OCI-LY1 (cell line): ENCODE measurements at regions not wholly inside any gene's neighbourhood (a gene's known extent, or its start where the extent isn't known, plus 50 kb on each side); places are given as distances from the start of the nearest gene placed in this dataset.

Experiments
- H2AFZ ChIP-seq: fragments of 200-600 bp; sonication (generic), shearing (Covaris generic); 2 replicates; pipeline ENCODE4 v1.6.0; 2014; ENCODE audit warnings: antibody characterized with exemption, mild to moderate bottlenecking, low read length
- H3F3A ChIP-seq: fragments of 200-600 bp; sonication (generic), shearing (Covaris generic); 2 replicates; pipeline ENCODE4 v1.6.0; 2014; ENCODE audit warnings: mild to moderate bottlenecking, antibody characterized with exemption, low read length, moderate library complexity; ENCODE audit not compliant: insufficient read depth
- H3K27ac ChIP-seq: fragments of 200-600 bp; sonication (generic); 2 replicates; pipeline ENCODE4 v1.5.1; 2014; ENCODE audit warnings: low read length, mixed run types, mild to moderate bottlenecking, low read depth; ENCODE audit not compliant: poor library complexity, severe bottlenecking
- H3K27me3 ChIP-seq: fragments of 200-600 bp; sonication (generic); 2 replicates; pipeline ENCODE4 v1.6.0; 2014; ENCODE audit warnings: antibody characterized with exemption, mild to moderate bottlenecking, low read length, moderate library complexity; ENCODE audit not compliant: insufficient read depth
- H3K36me3 ChIP-seq: fragments of 200-600 bp; sonication (generic); 2 replicates; pipeline ENCODE4 v1.6.1; 2014; ENCODE audit warnings: mild to moderate bottlenecking, antibody characterized with exemption, low read length, moderate library complexity, mixed read lengths; ENCODE audit not compliant: insufficient read depth
- H3K4me1 ChIP-seq: fragments of 200-600 bp; sonication (generic); 2 replicates; pipeline ENCODE4 v1.5.1; 2014; ENCODE audit warnings: mild to moderate bottlenecking, low read length, moderate library complexity; ENCODE audit not compliant: insufficient read depth, severe bottlenecking
- H3K4me2 ChIP-seq: fragments of 200-600 bp; sonication (generic), shearing (Covaris generic); 2 replicates; pipeline ENCODE4 v1.6.1; 2014; ENCODE audit warnings: low read length
- H3K4me3 ChIP-seq: fragments of 200-600 bp; sonication (generic); 2 replicates; pipeline ENCODE4 v1.5.1; 2014; ENCODE audit warnings: low read length, low read depth, mild to moderate bottlenecking, mixed read lengths; ENCODE audit not compliant: poor library complexity, severe bottlenecking
- H3K79me2 ChIP-seq: fragments of 200-600 bp; shearing (Covaris generic); 2 replicates; pipeline ENCODE4 v1.6.1; 2016; ENCODE audit warnings: mixed run types, low read length, mixed read lengths; ENCODE audit not compliant: insufficient read depth
- H3K9ac ChIP-seq: fragments of 200-600 bp; sonication (generic), shearing (Covaris generic); 2 replicates; pipeline ENCODE4 v1.6.1; 2014; ENCODE audit warnings: mild to moderate bottlenecking, low read length, mixed read lengths
- H3K9me2 ChIP-seq: fragments of 200-600 bp; sonication (generic), shearing (Covaris generic); 2 replicates; pipeline ENCODE4 v1.6.1; 2014; ENCODE audit warnings: low read depth, mild to moderate bottlenecking, low read length, mixed read lengths
- H3K9me3 ChIP-seq: fragments of 200-600 bp; shearing (Covaris generic); 2 replicates; pipeline ENCODE4 v1.6.1; 2014; ENCODE audit warnings: low read length, mixed read lengths
- H4K20me1 ChIP-seq: fragments of 200-600 bp; sonication (generic), shearing (Covaris generic); 2 replicates; pipeline ENCODE4 v1.6.0; 2016; ENCODE audit warnings: mild to moderate bottlenecking, low read length; ENCODE audit not compliant: insufficient read depth
- CTCF ChIP-seq: fragments of 200-600 bp; sonication (generic), shearing (Covaris generic); IDR thresholded peaks from 2 replicates; pipeline ENCODE4 v1.5.1; 2017; ENCODE audit warnings: mild to moderate bottlenecking, antibody characterized with exemption, low read length, moderate library complexity, mixed read lengths
- EZH2 ChIP-seq: fragments of 200-600 bp; sonication (generic), shearing (Covaris generic); IDR thresholded peaks from 2 replicates; pipeline ENCODE4 v1.8.0; 2017; ENCODE audit warnings: borderline replicate concordance, mixed run types, mild to moderate bottlenecking, antibody characterized with exemption, low read length, moderate library complexity, mixed read lengths

- no peak overlapping the region for H3K27ac ChIP-seq
- no peaks in the 10 kb centered on the region for H3K79me2 ChIP-seq
- no peak overlapping the region for H3K9ac ChIP-seq
- H3K36me3 ChIP-seq = no peaks in the 10 kb centered on the region
- H3K4me3 ChIP-seq = no peak overlapping the region
- peaks cover 63% of the 10 kb centered on the region for H3K4me1 ChIP-seq
- H2AFZ ChIP-seq = no peak overlapping the region
- no peak overlapping the region for H3K4me2 ChIP-seq
- H3K9me3 ChIP-seq = no peaks in the 10 kb centered on the region
- no peaks in the 10 kb centered on the region for H3F3A ChIP-seq
- no peaks in the 10 kb centered on the region for H4K20me1 ChIP-seq
- H3K9me2 ChIP-seq = no peaks in the 10 kb centered on the region
- TF ChIP-seq CTCF (no peak), EZH2 (no peak)
- H3K27me3 ChIP-seq = no peaks in the 10 kb centered on the region
Observed at GRCh38 chr2:107584577-107584976, 242.1 kb upstream of the RGPD4 start.

GRCh38 chr2:107585851-107586250, 240.8 kb upstream of the RGPD4 start:
- Histone ChIP-seq H4K20me1 (no peaks in the 10 kb centered on the region), H3K4me2 (no peak overlapping the region), H3K36me3 (no peaks in the 10 kb centered on the region), H3K4me1 (peaks cover 63% of the 10 kb centered on the region), H3K9ac (peak overlapping the region; percentile 20; the same call in 1 of the 2 replicates), H3K79me2 (no peaks in the 10 kb centered on the region), H3K27ac (peak overlapping the region; percentile 69), H3K4me3 (no peak overlapping the region), H3F3A (no peaks in the 10 kb centered on the region), H3K27me3 (no peaks in the 10 kb centered on the region), H2AFZ (peak overlapping the region; percentile 84), H3K9me2 (no peaks in the 10 kb centered on the region), H3K9me3 (no peaks in the 10 kb centered on the region)
- TF ChIP-seq CTCF (no peak), EZH2 (no peak)

GRCh38 chr2:107588181-107588580, 238.5 kb upstream of the RGPD4 start:
- Histone ChIP-seq H3K36me3 (no peaks in the 10 kb centered on the region), H3K9me3 (no peaks in the 10 kb centered on the region), H3K27ac (peak overlapping the region; percentile 96), H4K20me1 (no peaks in the 10 kb centered on the region), H3K9me2 (no peaks in the 10 kb centered on the region), H3K27me3 (no peaks in the 10 kb centered on the region), H3K4me3 (peak overlapping the region; percentile 40), H3K4me1 (peaks cover 75% of the 10 kb centered on the region), H3K9ac (peak overlapping the region; percentile 39), H3K79me2 (no peaks in the 10 kb centered on the region), H3F3A (no peaks in the 10 kb centered on the region), H3K4me2 (peak overlapping the region; percentile 52), H2AFZ (no peak overlapping the region)
- TF ChIP-seq EZH2 = no peak
- no peak for TF ChIP-seq CTCF
